Stimulated activated CD8-positive, alpha-beta memory T cell treated with anti-CD3 and anti-CD28 coated beads, Interleukin-4, amount 100 ng/mL, for 1 hour (primary cell): ENCODE measurements at regions not wholly inside any gene's neighbourhood (a gene's known extent, or its start where the extent isn't known, plus 50 kb on each side); places are given as distances from the start of the nearest gene placed in this dataset.

Experiments used
- DNase-seq, 2 donors: peaks; one replicate each; pipeline ENCODE4 v3.0.0-alpha.2; 2020; ENCODE audit warnings: low read depth in 2 of 2, low spot score in 1 of 2

- no peak for DNase-seq
Observed at GRCh38 chr2:226337941-226338600, 461.5 kb downstream of the IRS1 start.

GRCh38 chr2:226336283-226336682, 463.3 kb downstream of the IRS1 start:
- DNase-seq, result no peak

GRCh38 chr2:226334981-226335720, 464.5 kb downstream of the IRS1 start:
- no peak for DNase-seq

- no peak for DNase-seq
Observed at GRCh38 chr2:226333388-226333787, 466.2 kb downstream of the IRS1 start.

- no peak for DNase-seq
Observed at GRCh38 chr2:226330206-226330605, 469.4 kb downstream of the IRS1 start.

GRCh38 chr2:226329180-226329579, 470.4 kb downstream of the IRS1 start:
- DNase-seq, result no peak

- DNase-seq, result no peak
Observed at GRCh38 chr2:226327830-226328229, 471.8 kb downstream of the IRS1 start.

DNA sequence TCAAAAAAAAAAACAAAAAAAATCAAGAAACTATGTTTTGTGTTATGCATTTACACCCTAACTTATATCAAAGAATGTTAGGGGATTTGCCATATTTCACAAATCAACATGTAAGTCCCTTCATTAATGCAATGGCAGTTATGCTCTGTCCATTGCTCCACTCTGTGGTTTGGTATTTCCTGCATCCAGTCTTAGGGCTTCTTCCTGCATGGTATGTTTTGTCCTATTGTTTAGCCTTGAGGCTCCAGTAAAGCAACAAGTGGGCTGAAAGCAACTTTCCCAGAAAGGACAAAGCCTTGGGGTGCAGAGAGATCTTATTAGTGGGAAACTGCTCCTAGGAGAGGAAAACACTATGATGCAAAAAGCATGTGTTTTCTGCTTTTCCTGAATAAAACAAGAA, 474.1 kb downstream of the IRS1 start:
- no peak for DNase-seq

DNA sequence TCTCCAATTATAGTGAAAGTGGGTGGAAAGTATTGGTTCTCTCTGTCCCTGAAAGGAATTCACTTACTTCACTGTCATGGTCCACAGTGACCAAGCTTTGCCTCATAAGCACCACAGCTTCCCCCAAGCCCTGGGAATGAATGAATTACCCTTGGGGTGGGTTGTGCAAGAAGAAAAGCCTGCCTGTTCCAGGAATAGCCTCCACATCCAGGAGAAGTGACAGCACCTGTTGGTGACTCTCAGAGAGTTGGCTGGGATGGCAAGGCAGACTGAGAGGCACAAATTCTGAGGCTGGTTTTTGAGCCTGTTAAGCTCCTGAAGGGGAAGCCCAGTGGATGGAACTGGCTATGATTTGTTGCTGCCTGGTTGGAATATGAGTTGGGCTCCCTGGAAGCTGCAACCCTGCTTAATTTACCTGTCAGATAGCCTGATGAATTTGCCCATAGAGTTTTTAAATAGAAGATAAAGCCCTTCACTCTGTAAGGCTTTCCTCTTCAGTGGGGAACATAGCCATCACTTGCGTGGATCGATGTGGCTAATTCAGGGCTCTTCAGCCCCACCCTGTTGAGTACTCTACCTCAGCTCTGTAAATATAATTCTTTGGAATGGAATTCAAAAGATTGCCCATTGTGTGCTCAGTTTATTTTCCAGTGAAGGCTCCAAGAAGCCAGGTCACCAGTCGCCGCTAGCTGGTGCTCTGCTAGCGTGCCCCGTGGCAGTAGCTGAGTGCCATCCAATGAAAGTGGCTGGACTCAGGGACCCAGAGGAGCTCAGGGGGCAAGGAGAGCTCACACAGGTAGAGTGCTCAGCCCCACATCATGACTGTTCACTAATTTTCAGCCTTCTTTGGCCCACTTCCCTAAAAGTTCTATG, 479.3 kb downstream of the IRS1 start:
- no peak for DNase-seq

- no peak for DNase-seq
Observed at GRCh38 chr2:226317970-226318369, 481.6 kb downstream of the IRS1 start.

DNA sequence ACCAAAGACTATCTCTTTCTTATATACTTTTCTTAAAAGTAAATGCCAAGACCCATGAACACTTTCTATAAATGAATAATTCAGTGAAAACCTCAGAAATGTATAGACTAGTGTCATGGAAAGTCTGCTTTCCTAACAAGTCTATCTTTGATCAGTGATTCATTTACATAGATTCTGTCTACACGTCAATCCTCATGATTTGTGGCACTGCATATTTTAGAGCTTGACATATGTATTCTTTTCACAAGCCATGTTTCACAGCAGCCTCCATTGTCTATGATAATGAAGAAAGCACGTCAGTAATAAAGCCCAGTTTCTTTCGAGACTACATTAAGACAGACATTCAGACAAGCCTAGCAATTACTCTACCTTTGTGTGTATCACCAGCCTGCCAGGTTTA, 486.6 kb downstream of the IRS1 start:
- DNase-seq, result no peak

GRCh38 chr2:226312155-226312554, 487.5 kb downstream of the IRS1 start:
- DNase-seq, result no peak

GRCh38 chr2:226310146-226310545, 489.5 kb downstream of the IRS1 start:
- no peak for DNase-seq

DNA sequence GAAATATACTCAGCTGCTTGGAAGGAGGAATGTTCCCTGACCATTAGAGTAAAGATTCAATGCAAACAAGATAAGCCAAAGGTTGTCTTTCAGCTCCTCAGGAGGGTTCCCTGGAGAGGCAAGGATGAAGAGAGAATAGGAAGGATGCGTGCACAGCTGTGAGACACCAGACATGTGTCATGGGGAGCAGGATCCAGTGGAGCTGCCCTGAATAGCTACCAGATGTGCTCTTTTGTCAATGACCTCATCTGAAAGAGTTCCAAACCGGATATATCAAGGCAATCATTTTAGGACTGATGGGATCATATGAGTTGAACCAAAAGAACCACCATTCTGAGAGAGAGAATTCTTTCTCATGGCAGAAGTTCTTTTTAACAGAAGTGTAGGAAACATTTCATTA, 490.6 kb downstream of the IRS1 start:
- DNase-seq, result no peak

- no peak for DNase-seq
Observed at GRCh38 chr2:226308323-226308680, 491.3 kb downstream of the IRS1 start.

- DNase-seq, result no peak
Observed at GRCh38 chr2:226307487-226308322, 491.9 kb downstream of the IRS1 start.

DNA sequence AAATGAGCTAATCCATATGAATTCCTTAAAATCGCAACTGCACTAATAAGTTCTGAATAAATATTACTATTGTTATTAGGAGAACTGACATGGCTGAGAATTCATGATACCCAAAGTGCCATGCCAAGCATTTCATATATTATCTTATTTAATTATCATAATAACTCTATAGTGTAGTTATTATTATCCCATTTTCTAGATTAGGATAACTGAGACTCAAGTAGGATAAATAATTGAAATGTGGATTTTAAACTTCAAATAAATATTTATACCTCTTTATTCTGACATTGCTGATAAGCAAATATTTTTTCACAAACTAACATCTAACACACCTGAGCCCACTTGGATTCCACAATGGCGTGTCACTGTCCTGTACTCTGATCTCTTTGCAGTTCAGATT, 492.7 kb downstream of the IRS1 start:
- DNase-seq, result no peak

GRCh38 chr2:226304308-226304707, 495.3 kb downstream of the IRS1 start:
- DNase-seq, result no peak

DNA sequence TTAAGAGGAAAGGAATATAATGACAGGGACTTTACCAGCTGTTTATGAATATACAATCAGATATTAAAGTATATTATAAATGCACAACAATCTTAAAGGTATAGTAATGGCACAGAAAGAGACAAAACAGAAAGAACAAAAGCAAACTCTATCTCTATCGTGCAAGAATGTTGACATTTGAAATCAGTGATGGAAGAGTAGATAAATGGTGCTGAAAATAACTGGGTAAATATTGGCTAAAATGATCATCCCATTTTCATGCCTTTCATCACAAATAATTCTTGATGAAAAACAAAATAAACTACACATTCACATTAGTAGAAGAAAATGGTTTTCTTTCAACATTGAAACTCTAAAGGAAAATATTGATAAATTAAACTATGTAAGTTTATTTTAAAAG, 495.9 kb downstream of the IRS1 start:
- DNase-seq, result no peak

GRCh38 chr2:226300196-226300886, 499.3 kb downstream of the IRS1 start:
- no peak for DNase-seq

GRCh38 chr2:226299771-226300170, 499.8 kb downstream of the IRS1 start:
- DNase-seq, result no peak
